HG03469 (cell line): ENCODE measurements at regions not wholly inside any gene's neighbourhood (a gene's known extent, or its start where the extent isn't known, plus 50 kb on each side); places are given as distances from the start of the nearest gene placed in this dataset.
"Not testable (repeated sequence)": the region's sequence is repeated elsewhere in the genome, so short reads cannot be mapped to it uniquely, and the experiment has no call there.

Experiments
- ATAC-seq: cut with Tn5 transposase; IDR thresholded peaks from one replicate; pipeline ENCODE4 v1.9.1; 2021; ENCODE audit warnings: mild to moderate bottlenecking, moderate library complexity, moderate number of reproducible peaks; ENCODE audit not compliant: unreplicated experiment

GRCh38 chr11:37500425-37500824 is 902.4 kb upstream of the RAG2 start:
- no peak for ATAC-seq

- ATAC-seq = no peak
These were observed 899.3 kb upstream of the RAG2 start for GRCh38 chr11:37497326-37497725.

- no peak for ATAC-seq
These were observed 898.2 kb upstream of the RAG2 start for GRCh38 chr11:37496201-37496600.

GRCh38 chr11:37484298-37484697 is 886.3 kb upstream of the RAG2 start:
- no peak for ATAC-seq

- ATAC-seq = no peak
These were observed 885.7 kb upstream of the RAG2 start for GRCh38 chr11:37483761-37484160.

GRCh38 chr11:37474889-37475288 is 876.9 kb upstream of the RAG2 start:
- no peak for ATAC-seq

GRCh38 chr11:37468344-37468743 is 870.3 kb upstream of the RAG2 start:
- no peak for ATAC-seq

- ATAC-seq = no peak
These were observed 867.2 kb upstream of the RAG2 start for GRCh38 chr11:37465221-37465620.

- no peak for ATAC-seq
These were observed 861.4 kb upstream of the RAG2 start for GRCh38 chr11:37459456-37459855.

- ATAC-seq = no peak
These were observed 858.7 kb upstream of the RAG2 start for GRCh38 chr11:37456746-37457145.

GRCh38 chr11:37451903-37452302 is 853.9 kb upstream of the RAG2 start:
- ATAC-seq = no peak

GRCh38 chr11:37450613-37451012 is 852.6 kb upstream of the RAG2 start:
- peak; percentile 76 for ATAC-seq

GRCh38 chr11:37449146-37449545 is 851.1 kb upstream of the RAG2 start:
- ATAC-seq = no peak

- no peak for ATAC-seq
These were observed 844.5 kb upstream of the RAG2 start for GRCh38 chr11:37442576-37442975.

GRCh38 chr11:37431633-37432230 is 833.7 kb upstream of the RAG2 start:
- ATAC-seq = not testable (repeated sequence)

- ATAC-seq = not testable (repeated sequence)
These were observed 833.1 kb upstream of the RAG2 start for GRCh38 chr11:37430966-37431632.

- no peak for ATAC-seq
These were observed 824.5 kb upstream of the RAG2 start for GRCh38 chr11:37422511-37422910.

GRCh38 chr11:37411289-37411688 is 813.3 kb upstream of the RAG2 start:
- ATAC-seq = no peak

GRCh38 chr11:37409124-37409523 is 811.1 kb upstream of the RAG2 start:
- ATAC-seq = no peak

GRCh38 chr11:37407461-37407860 is 809.4 kb upstream of the RAG2 start:
- no peak for ATAC-seq

GRCh38 chr11:37406651-37407050 is 808.6 kb upstream of the RAG2 start:
- no peak for ATAC-seq

GRCh38 chr11:37404231-37404630 is 806.2 kb upstream of the RAG2 start:
- ATAC-seq = no peak

GRCh38 chr11:37402663-37403062 is 804.6 kb upstream of the RAG2 start:
- ATAC-seq = no peak
